Common myeloid progenitor, CD34-positive (primary cell): ENCODE measurements at regions not wholly inside any gene's neighbourhood (a gene's known extent, or its start where the extent isn't known, plus 50 kb on each side); places are given as distances from the start of the nearest gene placed in this dataset.

ENCODE experiments used
- CTCF ChIA-PET: fragments of 350-600 bp; sonication (Branson Sonifier 250); formaldehyde crosslinking; loops from one replicate; lab custom pipeline; 2021; ENCODE audit warnings: antibody characterized with exemption; lab: Charles Lee
- POLR2A ChIA-PET: fragments of 350-600 bp; sonication (Branson Sonifier 250); formaldehyde crosslinking; loops from one replicate; lab custom pipeline; 2021; ENCODE audit warnings: antibody characterized with exemption; lab: Charles Lee
- DNase-seq, 3 donors: peaks; one replicate each; pipeline versions ENCODE4 v3.0.0 to v3.0.0-alpha.2; 2013
- H3K27ac ChIP-seq, 2 experiments: 1 replicate in 1 of 2; 2 replicates in 1 of 2; pipeline ENCODE4 v1.7.0; 2013; ENCODE audit warnings: inconsistent platforms in 2 of 2, low read length in 2 of 2, mild to moderate bottlenecking in 2 of 2, low read depth in 1 of 2, moderate library complexity in 1 of 2; ENCODE audit not compliant: severe bottlenecking in 2 of 2, insufficient read depth in 1 of 2, poor library complexity in 1 of 2
- H3K27me3 ChIP-seq, 5 experiments: replicated peaks in 2 of 5; 1 replicate in 3 of 5; 2 replicates in 2 of 5; pipeline versions ENCODE4 v1.6.1 to v1.7.0; 2013; ENCODE audit warnings: low read length in 4 of 5, mild to moderate bottlenecking in 2 of 5, moderate library complexity in 2 of 5, inconsistent platforms in 1 of 5; ENCODE audit not compliant: insufficient read depth in 5 of 5, control insufficient read depth in 4 of 5
- H3K36me3 ChIP-seq, 4 experiments: 1 replicate in 2 of 4; 2 replicates in 2 of 4; pipeline versions ENCODE4 v1.6.1 to v1.7.0; 2013; ENCODE audit warnings: low read length in 3 of 4, control low read depth in 1 of 4, mild to moderate bottlenecking in 1 of 4; ENCODE audit not compliant: control insufficient read depth in 4 of 4, insufficient read depth in 4 of 4
- H3K4me1 ChIP-seq, 4 experiments: 1 replicate in 3 of 4; 2 replicates in 1 of 4; pipeline versions ENCODE4 v1.6.1 to v1.7.1; 2013; ENCODE audit warnings: low read length in 3 of 4, mild to moderate bottlenecking in 3 of 4, control low read depth in 1 of 4, inconsistent platforms in 1 of 4, moderate library complexity in 1 of 4; ENCODE audit not compliant: control insufficient read depth in 4 of 4, insufficient read depth in 4 of 4; ENCODE audit errors: control extremely low read depth in 1 of 4
- H3K4me3 ChIP-seq, 7 experiments: 1 replicate in 4 of 7; 2 replicates in 3 of 7; pipeline versions ENCODE4 v1.5.1 to v1.7.0; 2013; ENCODE audit warnings: mild to moderate bottlenecking in 7 of 7, low read length in 6 of 7, moderate library complexity in 6 of 7, inconsistent platforms in 2 of 7, low read depth in 2 of 7, control low read depth in 1 of 7; ENCODE audit not compliant: insufficient read depth in 4 of 7, control insufficient read depth in 1 of 7; ENCODE audit errors: extremely low read depth in 1 of 7
- H3K9me3 ChIP-seq, 5 experiments: 1 replicate in 4 of 5; 2 replicates in 1 of 5; pipeline versions ENCODE4 v1.6.1 to v1.7.1; 2013; ENCODE audit warnings: low read length in 4 of 5, mild to moderate bottlenecking in 2 of 5, inconsistent platforms in 1 of 5, low read depth in 1 of 5, moderate library complexity in 1 of 5; ENCODE audit not compliant: control insufficient read depth in 4 of 5, insufficient read depth in 2 of 5; ENCODE audit errors: control extremely low read depth in 1 of 5
- WGBS: methylation state at CpG from one replicate; pipeline ENCODE4 v1.1.5; 2013; ENCODE audit not compliant: insufficient coverage; 5-methylcytosine and 5-hydroxymethylcytosine counted together

- Histone ChIP-seq H3K27me3 (no peaks in the 10 kb centered on the region), H3K4me3 (no peak overlapping the region), H3K36me3 (no peaks in the 10 kb centered on the region), H3K4me1 (peaks cover 16 to 53% (median 45%) of the 10 kb centered on the region in 4 experiments), H3K9me3 (no peaks in the 10 kb centered on the region), H3K27ac (no peak overlapping the region)
- POLR2A ChIA-PET, result interaction anchor here (0.7 to 1.8 kb wide), 2 partner anchors 31 to 82 kb away, joined by 3 to 6 read pairs; no protein-coding TSS in a partner anchor
- 40% methylated on average over 2 of the region's 2 CpGs for WGBS
- no peak for DNase-seq
- CTCF ChIA-PET, result interaction anchor here (0.5 to 1.7 kb wide), 11 partner anchors 9 to 499 kb away, joined by 3 to 7 read pairs (median 3); no protein-coding TSS in a partner anchor
Measured at GRCh38 chr3:72341920-72342319, 506.3 kb downstream of the SHQ1 start.

GRCh38 chr3:72341380-72341770 is 506.9 kb downstream of the SHQ1 start:
- Histone ChIP-seq H3K4me3 (no peak overlapping the region), H3K27me3 (no peaks in the 10 kb centered on the region), H3K27ac (no peak overlapping the region), H3K4me1 (peaks cover 10 to 53% (median 43%) of the 10 kb centered on the region in 4 experiments), H3K9me3 (no peaks in the 10 kb centered on the region), H3K36me3 (no peaks in the 10 kb centered on the region)
- WGBS, result 96% methylated on average over 4 of the region's 5 CpGs
- ChIA-PET POLR2A (interaction anchor here (0.7 to 1.8 kb wide), 2 partner anchors 31 to 83 kb away, joined by 3 to 6 read pairs; no protein-coding TSS in a partner anchor), CTCF (interaction anchor here (0.5 to 1.7 kb wide), 8 partner anchors 8 to 500 kb away, joined by 3 to 7 read pairs (median 3); no protein-coding TSS in a partner anchor)
- no peak for DNase-seq

- Histone ChIP-seq H3K27me3 (no peaks in the 10 kb centered on the region), H3K9me3 (no peaks in the 10 kb centered on the region), H3K4me3 (no peak overlapping the region), H3K27ac (no peak overlapping the region), H3K36me3 (no peaks in the 10 kb centered on the region), H3K4me1 (peaks cover 10 to 47% (median 38%) of the 10 kb centered on the region in 4 experiments)
- ChIA-PET CTCF (interaction anchor here (0.8 to 1.4 kb wide), 6 partner anchors 9 to 32 kb away, joined by 3 to 7 read pairs (median 4); no protein-coding TSS in a partner anchor), POLR2A (interaction anchor here (1.8 kb wide), 1 partner anchor 30 kb away, joined by 6 read pairs; no protein-coding TSS in a partner anchor)
- DNase-seq, result no peak
- WGBS, result 95% methylated on average over 11 of the region's 12 CpGs
Measured at GRCh38 chr3:72340476-72341379, 507.5 kb downstream of the SHQ1 start.

- Histone ChIP-seq H3K36me3 (no peaks in the 10 kb centered on the region), H3K4me3 (no peak overlapping the region), H3K27me3 (no peaks in the 10 kb centered on the region), H3K9me3 (no peaks in the 10 kb centered on the region), H3K27ac (no peak overlapping the region), H3K4me1 (peaks cover 8 to 40% (median 31%) of the 10 kb centered on the region in 4 experiments)
- DNase-seq, result no peak
- ChIA-PET POLR2A (no interaction called here), CTCF (interaction anchor here (0.7 to 1.3 kb wide), 5 partner anchors 9 to 39 kb away, joined by 3 to 4 read pairs (median 3); no protein-coding TSS in a partner anchor)
- WGBS, result 98% methylated on average over 7 of the region's 9 CpGs
Measured at GRCh38 chr3:72340056-72340455, 508.2 kb downstream of the SHQ1 start.

GRCh38 chr3:72339670-72340030 is 508.6 kb downstream of the SHQ1 start:
- ChIA-PET POLR2A (interaction anchor here (1.0 kb wide), 1 partner anchor 8 kb away, joined by 3 read pairs; no protein-coding TSS in a partner anchor), CTCF (interaction anchor here (0.7 to 1.3 kb wide), 5 partner anchors 8 to 39 kb away, joined by 3 to 4 read pairs (median 3); no protein-coding TSS in a partner anchor)
- no peak overlapping the region for H3K4me3 ChIP-seq
- no peaks in the 10 kb centered on the region for H3K27me3 ChIP-seq
- DNase-seq, result no peak
- 100% methylated on average over 1 of the region's 4 CpGs for WGBS
- H3K36me3 ChIP-seq, result no peaks in the 10 kb centered on the region
- no peak overlapping the region for H3K27ac ChIP-seq
- H3K4me1 ChIP-seq, result peaks cover 8 to 36% (median 27%) of the 10 kb centered on the region in 4 experiments
- no peaks in the 10 kb centered on the region for H3K9me3 ChIP-seq

- ChIA-PET CTCF (interaction anchor here (0.7 to 1.1 kb wide), 3 partner anchors 9 to 38 kb away, joined by 3 to 4 read pairs (median 3); no protein-coding TSS in a partner anchor), POLR2A (interaction anchor here (1.0 kb wide), 1 partner anchor 9 kb away, joined by 3 read pairs; no protein-coding TSS in a partner anchor)
- no peaks in the 10 kb centered on the region for H3K36me3 ChIP-seq
- no peak for DNase-seq
- no peak overlapping the region for H3K4me3 ChIP-seq
- H3K27me3 ChIP-seq, result no peaks in the 10 kb centered on the region
- WGBS, result over 99% methylated on average over 10 of the region's 11 CpGs
- no peak overlapping the region for H3K27ac ChIP-seq
- no peaks in the 10 kb centered on the region for H3K9me3 ChIP-seq
- peaks cover 3 to 31% (median 22%) of the 10 kb centered on the region in 4 experiments for H3K4me1 ChIP-seq
Measured at GRCh38 chr3:72338942-72339669, 509.1 kb downstream of the SHQ1 start.
